ENCODE measurements at regions not wholly inside any gene's neighbourhood (a gene's known extent, or its start where the extent isn't known, plus 50 kb on each side); places are given as distances from the start of the nearest gene placed in this dataset.

- TF ChIP-seq ZNF462 (CRISPR knock-in tag; IDR thresholded peaks at IDR 0.05) (no peak), CTCF (conservative IDR thresholded peaks at IDR 0.05; ENCODE audit: low read depth in 2 of 2) (no peak), NANOG (IDR thresholded peaks at IDR 0.05; ENCODE audit: borderline replicate concordance) (no peak), ETS1 (IDR thresholded peaks at IDR 0.05) (no peak), POLR2AphosphoS5 (IDR thresholded peaks at IDR 0.05; ENCODE audit: low read depth) (no peak), EZH2 (IDR thresholded peaks at IDR 0.05; ENCODE audit: low read depth, unreplicated experiment) (no peak), STAT1 (IDR thresholded peaks at IDR 0.05; ENCODE audit: unreplicated experiment) (no peak), ZNF331 (CRISPR knock-in tag; IDR thresholded peaks at IDR 0.05; ENCODE audit: low read depth) (no peak), CREB1 (CRISPR knock-in tag; IDR thresholded peaks at IDR 0.05; ENCODE audit: low read depth) (no peak), EZH2phosphoT487 (IDR thresholded peaks at IDR 0.05; ENCODE audit: unreplicated experiment) (no peak), ZNF114 (CRISPR knock-in tag; IDR thresholded peaks at IDR 0.05) (no peak), JUNB (IDR thresholded peaks at IDR 0.05; ENCODE audit: unreplicated experiment) (no peak)
These were observed 512.5 kb upstream of the AMOT start (continued) for GRCh38 chrX:113353134-113353533.

Data from GM23338 (cell line).